SIG-M5 treated with dmso at 0.1 percent for 504 hours (cell line): ENCODE measurements at regions not wholly inside any gene's neighbourhood (a gene's known extent, or its start where the extent isn't known, plus 50 kb on each side); places are given as distances from the start of the nearest gene placed in this dataset.
A peak's percentile ranks its signal among the peaks of the same experiment; 100 is the strongest.

Source experiments
- DNase-seq: peaks from one replicate; lab custom pipeline; 2025; ENCODE audit not compliant: unreplicated experiment; lab: John Stamatoyannopoulos, UW

- peak; percentile 36 for DNase-seq
These were observed 162.3 kb upstream of the KLF14 start for GRCh38 chr7:130896051-130896881.

GRCh38 chr7:130896898-130897514, 163.0 kb upstream of the KLF14 start:
- DNase-seq = peak; percentile 67

GRCh38 chr7:130897515-130898419, 163.8 kb upstream of the KLF14 start:
- DNase-seq = no peak

GRCh38 chr7:130899071-130899560, 165.1 kb upstream of the KLF14 start:
- no peak for DNase-seq

GRCh38 chr7:130899638-130900401, 165.8 kb upstream of the KLF14 start:
- no peak for DNase-seq

- no peak for DNase-seq
These were observed 166.6 kb upstream of the KLF14 start for GRCh38 chr7:130900471-130901076.

- no peak for DNase-seq
These were observed 167.3 kb upstream of the KLF14 start for GRCh38 chr7:130901209-130901783.

- no peak for DNase-seq
These were observed 168.8 kb upstream of the KLF14 start for GRCh38 chr7:130902755-130903357.

- DNase-seq = no peak
These were observed 169.5 kb upstream of the KLF14 start for GRCh38 chr7:130903358-130903974.

- peak; percentile 61 for DNase-seq
These were observed 170.2 kb upstream of the KLF14 start for GRCh38 chr7:130904031-130904757.

- no peak for DNase-seq
These were observed 170.8 kb upstream of the KLF14 start for GRCh38 chr7:130904792-130905191.

- no peak for DNase-seq
These were observed 172.6 kb upstream of the KLF14 start for GRCh38 chr7:130906575-130906974.

GRCh38 chr7:130907439-130907838, 173.4 kb upstream of the KLF14 start:
- DNase-seq = no peak

GRCh38 chr7:130908345-130909160, 174.5 kb upstream of the KLF14 start:
- DNase-seq = no peak

- no peak for DNase-seq
These were observed 175.3 kb upstream of the KLF14 start for GRCh38 chr7:130909161-130909836.

- no peak for DNase-seq
These were observed 176.1 kb upstream of the KLF14 start for GRCh38 chr7:130909881-130910672.
